GM18868 (cell line): ENCODE measurements at regions not wholly inside any gene's neighbourhood (a gene's known extent, or its start where the extent isn't known, plus 50 kb on each side); places are given as distances from the start of the nearest gene placed in this dataset.
A peak's percentile ranks its signal among the peaks of the same experiment; 100 is the strongest.
"Not testable (repeated sequence)": the region's sequence is repeated elsewhere in the genome, so short reads cannot be mapped to it uniquely, and the experiment has no call there.

Experiments used
- ATAC-seq: cut with Tn5 transposase; IDR thresholded peaks from one replicate; pipeline ENCODE4 v1.9.1; 2021; ENCODE audit warnings: mild to moderate bottlenecking, moderate library complexity; ENCODE audit not compliant: unreplicated experiment

GRCh38 chr3:67064105-67064504 is 66.0 kb downstream of the KBTBD8 start:
- no peak for ATAC-seq

- ATAC-seq, result peak; percentile 79
These were observed 69.1 kb downstream of the KBTBD8 start for GRCh38 chr3:67067251-67067650.

- ATAC-seq, result not testable (repeated sequence)
These were observed 74.5 kb downstream of the KBTBD8 start for GRCh38 chr3:67072640-67073039.

- no peak for ATAC-seq
These were observed 75.7 kb downstream of the KBTBD8 start for GRCh38 chr3:67073812-67074211.

- ATAC-seq, result peak; percentile 85
These were observed 77.2 kb downstream of the KBTBD8 start for GRCh38 chr3:67075295-67075694.

- no peak for ATAC-seq
These were observed 78.5 kb downstream of the KBTBD8 start for GRCh38 chr3:67076607-67077006.

- no peak for ATAC-seq
These were observed 79.5 kb downstream of the KBTBD8 start for GRCh38 chr3:67077656-67078055.

GRCh38 chr3:67082533-67083024 is 84.5 kb downstream of the KBTBD8 start:
- no peak for ATAC-seq

- ATAC-seq, result peak; percentile 81
These were observed 85.2 kb downstream of the KBTBD8 start for GRCh38 chr3:67083277-67083676.

- ATAC-seq, result no peak
These were observed 89.7 kb downstream of the KBTBD8 start for GRCh38 chr3:67087788-67088187.

- no peak for ATAC-seq
These were observed 92.4 kb downstream of the KBTBD8 start for GRCh38 chr3:67090474-67090873.

- ATAC-seq, result no peak
These were observed 95.2 kb downstream of the KBTBD8 start for GRCh38 chr3:67093305-67093704.

- ATAC-seq, result no peak
These were observed 96.1 kb downstream of the KBTBD8 start for GRCh38 chr3:67094167-67094566.

- ATAC-seq, result no peak
These were observed 96.7 kb downstream of the KBTBD8 start for GRCh38 chr3:67094774-67095173.

- no peak for ATAC-seq
These were observed 106.3 kb downstream of the KBTBD8 start for GRCh38 chr3:67104388-67104787.

GRCh38 chr3:67106874-67107273 is 108.8 kb downstream of the KBTBD8 start:
- ATAC-seq, result no peak

GRCh38 chr3:67109651-67110204 is 111.6 kb downstream of the KBTBD8 start:
- no peak for ATAC-seq

GRCh38 chr3:67113802-67114407 is 115.8 kb downstream of the KBTBD8 start:
- peak; percentile 99 for ATAC-seq

GRCh38 chr3:67118122-67118521 is 120.0 kb downstream of the KBTBD8 start:
- ATAC-seq, result no peak

- ATAC-seq, result no peak
These were observed 120.5 kb downstream of the KBTBD8 start for GRCh38 chr3:67118635-67119034.

GRCh38 chr3:67123914-67124313 is 125.8 kb downstream of the KBTBD8 start:
- ATAC-seq, result no peak

GRCh38 chr3:67127254-67127653 is 129.1 kb downstream of the KBTBD8 start:
- ATAC-seq, result no peak

- ATAC-seq, result no peak
These were observed 144.3 kb downstream of the KBTBD8 start for GRCh38 chr3:67142432-67142831.
